ENCODE measurements at regions not wholly inside any gene's neighbourhood (a gene's known extent, or its start where the extent isn't known, plus 50 kb on each side); places are given as distances from the start of the nearest gene placed in this dataset.

GRCh38 chr5:74231697-74232096 is 408.8 kb downstream of the ENC1 start:
- TF ChIP-seq CTCF (conservative IDR thresholded peaks at IDR 0.05; ENCODE audit: low read length) (no peak), EZH2phosphoT487 (IDR thresholded peaks at IDR 0.05; ENCODE audit: borderline replicate concordance) (no peak)

All from Loucy (cell line).